GM21390 (cell line): ENCODE measurements at regions not wholly inside any gene's neighbourhood (a gene's known extent, or its start where the extent isn't known, plus 50 kb on each side); places are given as distances from the start of the nearest gene placed in this dataset.
A peak's percentile ranks its signal among the peaks of the same experiment; 100 is the strongest.

Source experiments
- ATAC-seq: cut with Tn5 transposase; IDR thresholded peaks from one replicate; pipeline ENCODE4 v1.9.1; 2021; ENCODE audit not compliant: unreplicated experiment

DNA sequence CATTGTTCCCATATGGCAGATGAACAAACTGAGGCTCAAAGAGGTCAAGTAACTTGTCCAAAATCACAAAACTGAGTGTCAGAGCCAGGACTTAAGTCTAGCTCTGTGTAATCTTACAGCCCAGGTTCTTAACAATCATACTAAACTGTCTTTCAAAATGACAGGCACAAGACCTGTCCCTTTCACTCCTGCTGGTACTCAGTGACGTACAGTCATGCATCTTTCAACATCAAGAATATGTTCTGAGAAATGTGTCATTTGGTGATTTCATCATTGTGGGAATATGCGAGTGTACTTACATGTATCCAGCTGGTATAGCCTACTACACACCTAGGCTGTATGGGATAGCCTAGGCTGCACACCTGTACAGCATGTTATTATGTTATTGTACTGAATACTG, 646.8 kb upstream of the WWC1 start:
- ATAC-seq, result no peak

DNA sequence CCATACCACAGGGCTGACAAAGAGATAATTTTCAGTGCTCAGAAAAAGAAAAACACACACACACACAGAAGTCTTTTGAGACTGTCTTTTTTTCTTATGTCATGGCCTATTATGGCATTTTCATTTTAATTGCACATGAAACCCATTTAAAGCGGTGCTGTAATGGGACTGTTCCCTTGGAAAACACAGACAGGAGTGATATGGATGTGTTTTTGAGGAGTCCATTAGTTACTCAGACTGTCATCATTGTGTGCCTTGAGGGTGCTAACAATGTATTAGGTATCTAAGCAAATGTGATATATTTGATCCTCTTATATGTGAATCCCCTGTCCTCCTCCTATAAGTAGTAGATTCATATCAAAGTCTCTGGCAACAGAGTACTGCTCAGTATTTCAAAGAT, 642.0 kb upstream of the WWC1 start:
- no peak for ATAC-seq

DNA sequence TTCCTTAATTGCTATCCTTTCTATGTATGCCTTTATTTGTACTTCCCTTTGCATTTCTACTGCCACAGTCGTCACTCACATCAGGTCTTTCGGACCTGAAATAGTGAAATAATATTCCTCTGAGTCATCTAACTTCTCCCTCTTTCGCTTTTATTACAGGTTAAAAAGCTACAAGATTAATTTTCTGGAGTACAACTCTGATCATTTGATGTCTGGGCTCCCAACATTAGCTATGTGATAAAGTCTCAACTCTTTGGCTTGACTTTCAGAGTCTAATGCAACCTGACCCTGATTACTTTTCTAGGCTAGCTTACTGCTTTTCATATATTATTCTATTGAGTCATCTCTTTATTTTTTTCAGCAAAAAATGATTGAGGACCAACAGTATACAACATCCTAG, 638.8 kb upstream of the WWC1 start:
- ATAC-seq, result no peak

DNA sequence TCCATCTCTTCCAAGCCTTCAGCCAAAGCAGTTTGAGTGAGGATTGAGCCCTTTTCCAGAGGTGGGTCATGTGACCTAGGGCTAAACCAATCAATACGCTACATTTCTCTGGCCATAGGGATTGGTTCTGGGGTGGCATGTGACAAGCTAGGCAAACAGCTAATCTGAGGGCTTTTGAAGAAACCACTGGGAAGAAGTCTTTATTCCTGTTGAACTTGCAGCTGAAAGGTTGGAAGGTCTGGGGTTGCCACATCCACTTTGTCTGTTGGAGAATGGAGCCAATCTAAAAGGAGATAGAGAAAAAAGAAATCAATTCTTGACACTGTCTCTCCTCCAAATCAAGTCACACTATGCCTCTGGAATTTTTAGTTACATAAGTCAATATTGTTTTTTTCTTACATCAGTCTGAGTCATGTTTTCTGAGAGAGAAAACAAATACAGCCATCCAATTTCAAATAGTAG, 637.8 kb upstream of the WWC1 start:
- no peak for ATAC-seq

DNA sequence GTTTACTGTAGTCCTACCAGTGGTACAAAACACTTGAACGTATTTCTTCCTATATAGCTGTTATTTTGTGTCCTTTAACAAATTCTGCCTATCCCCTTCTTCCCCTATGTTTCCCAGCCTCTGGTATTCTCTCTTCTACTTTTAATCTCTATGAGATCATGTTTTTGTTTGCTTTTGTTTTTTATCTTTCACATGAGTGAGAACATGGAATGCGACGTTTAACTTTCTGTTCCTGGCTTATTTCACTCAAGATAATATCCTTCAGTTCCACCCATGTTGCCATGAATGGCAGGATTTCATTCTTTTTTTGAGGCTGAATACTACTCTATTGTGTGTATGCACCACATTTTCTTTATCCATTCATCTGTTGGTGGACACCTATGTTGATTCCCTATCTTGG, 634.4 kb upstream of the WWC1 start:
- no peak for ATAC-seq

DNA sequence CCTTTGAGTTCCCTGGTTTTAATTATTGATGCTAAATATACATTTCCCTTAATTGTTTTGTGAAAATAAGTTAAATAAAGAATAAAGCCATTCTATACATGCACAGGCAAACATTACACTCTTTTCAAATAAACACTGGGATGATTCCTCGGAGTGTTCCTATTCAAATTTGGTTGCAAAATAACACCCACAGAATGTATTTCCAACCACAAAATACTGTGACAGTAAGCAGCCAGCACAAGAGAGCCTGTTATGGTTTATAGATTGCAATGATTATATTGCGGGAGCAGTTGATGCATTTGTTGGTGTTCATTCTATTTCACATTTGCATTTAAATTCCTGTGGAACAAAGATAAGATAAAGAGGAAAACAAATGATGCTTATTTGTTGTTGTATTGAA, 632.6 kb upstream of the WWC1 start:
- no peak for ATAC-seq

DNA sequence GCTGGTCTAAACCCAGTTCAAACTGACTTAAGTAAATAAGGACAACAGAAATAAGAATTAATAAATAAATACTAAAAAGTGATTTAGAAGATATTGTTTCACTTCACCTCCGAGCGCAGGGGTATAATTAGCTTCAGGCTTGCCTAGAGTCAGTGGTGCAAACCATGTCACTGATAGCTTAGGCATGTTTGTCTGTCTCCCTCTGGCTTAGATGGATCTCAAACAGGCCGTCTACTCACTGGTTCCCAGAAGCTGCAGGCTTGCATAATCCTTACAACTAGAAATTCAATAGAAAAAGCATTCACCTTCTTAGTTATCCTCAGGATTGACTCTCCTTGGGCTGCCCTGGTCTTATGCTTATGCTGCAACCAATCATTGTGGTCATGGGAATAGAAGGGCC, 629.8 kb upstream of the WWC1 start:
- no peak for ATAC-seq

DNA sequence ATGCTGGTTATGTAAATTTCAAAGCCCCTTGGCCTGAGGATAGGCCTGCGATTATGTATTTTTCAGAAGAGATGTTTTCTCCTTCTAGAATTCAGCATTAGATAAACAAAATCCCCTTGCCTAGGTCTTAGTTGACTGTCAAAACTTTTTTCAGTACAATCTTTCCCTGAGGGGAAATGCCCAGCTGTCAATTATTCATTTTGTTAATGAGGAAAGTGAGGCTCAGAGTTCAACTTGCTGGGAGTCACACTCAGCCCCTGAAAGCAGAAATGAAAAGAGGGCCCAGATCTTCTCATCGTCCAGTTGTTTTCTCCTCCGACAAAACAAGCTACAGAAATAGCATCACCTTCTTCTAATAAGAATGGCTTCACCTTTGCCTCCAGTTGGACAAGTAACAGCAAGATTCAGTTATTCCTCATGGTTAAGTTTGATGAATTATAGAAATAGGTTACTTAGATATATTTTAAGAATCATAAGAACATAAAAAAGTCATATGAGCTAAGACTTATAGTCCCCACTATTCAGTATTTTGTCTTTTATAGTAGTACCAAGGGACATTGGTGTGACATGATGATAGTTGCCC, 627.1 kb upstream of the WWC1 start:
- ATAC-seq, result no peak

DNA sequence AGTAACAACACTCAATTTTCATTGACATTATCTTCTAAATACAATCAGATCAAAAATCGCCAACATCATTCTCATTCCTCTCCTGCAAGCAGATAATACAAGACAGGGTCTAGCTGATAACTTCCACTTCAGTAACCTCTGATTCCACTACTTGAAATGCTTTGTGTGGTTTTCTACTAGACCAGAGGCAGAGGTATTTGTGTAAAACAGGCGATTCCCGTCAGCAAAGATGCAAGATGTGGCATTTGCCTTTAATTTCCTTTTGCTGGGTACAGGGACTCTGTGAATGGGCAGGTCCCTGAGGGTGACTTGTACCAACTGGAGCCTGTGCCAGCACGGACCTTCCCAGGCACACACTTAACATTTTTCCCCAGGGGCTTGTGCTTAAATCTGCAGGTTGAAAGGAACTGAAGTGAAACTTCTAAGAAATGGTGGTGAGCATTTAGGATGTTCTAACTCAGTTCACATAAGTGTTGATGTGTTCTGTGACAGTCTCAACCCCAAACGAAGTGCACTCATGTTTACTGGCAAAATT, 625.5 kb upstream of the WWC1 start:
- ATAC-seq, result no peak

DNA sequence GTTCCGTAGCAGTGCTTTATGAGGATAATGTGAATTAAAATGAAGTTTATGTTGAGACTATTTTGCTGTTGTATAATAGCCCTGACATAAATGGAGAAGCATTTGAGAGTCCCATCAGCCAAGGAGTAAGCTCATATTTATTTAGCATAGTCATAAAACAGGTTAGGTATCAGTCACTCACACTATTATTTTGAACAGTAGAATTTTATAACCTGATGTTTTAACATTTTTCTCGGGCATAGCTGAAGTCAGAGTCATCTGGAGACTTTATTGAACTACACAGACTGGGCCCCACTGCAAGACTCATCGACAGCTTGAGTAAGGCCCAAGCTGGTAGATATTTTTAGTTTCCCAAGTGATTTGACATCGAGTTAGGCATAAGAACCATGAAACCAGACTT, 620.3 kb upstream of the WWC1 start:
- ATAC-seq, result no peak

DNA sequence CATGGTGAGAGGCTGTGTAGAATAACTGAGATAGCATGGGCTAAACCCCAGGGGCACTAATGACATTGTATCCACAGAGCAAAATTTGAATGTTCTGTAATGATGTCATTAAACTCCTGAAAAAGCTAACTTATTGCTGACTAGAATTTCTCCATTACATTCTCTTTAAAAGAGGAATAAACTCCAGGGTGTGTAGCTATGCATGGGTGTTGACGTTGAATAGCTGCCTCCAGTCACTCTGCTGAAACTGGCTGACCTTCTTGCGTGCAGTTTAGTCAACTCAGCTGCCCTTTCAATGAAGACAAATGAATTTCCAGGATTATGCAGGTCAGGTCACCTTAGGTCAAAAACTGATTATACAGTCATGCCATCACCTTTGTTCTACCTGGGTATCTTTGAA, 617.5 kb upstream of the WWC1 start:
- ATAC-seq, result no peak

DNA sequence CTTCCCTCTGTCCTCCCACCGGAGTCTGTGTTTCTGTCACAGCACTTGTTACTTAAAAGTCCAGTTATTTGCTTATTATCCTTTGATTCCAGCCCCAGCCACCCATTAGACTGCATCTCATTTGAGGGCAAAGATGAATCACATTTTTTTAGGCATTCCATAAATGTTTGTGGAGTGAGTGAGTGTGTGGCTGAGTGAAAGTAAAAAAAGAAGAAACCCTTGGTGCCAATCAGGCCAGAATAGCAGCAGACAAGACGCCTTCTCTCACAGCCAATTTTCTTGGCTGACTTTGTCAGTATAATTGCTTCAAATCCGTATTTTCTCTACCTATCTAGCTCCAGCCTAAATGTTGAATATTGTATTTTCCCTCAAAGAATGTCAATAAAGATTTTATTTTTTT, 613.0 kb upstream of the WWC1 start:
- ATAC-seq, result no peak

DNA sequence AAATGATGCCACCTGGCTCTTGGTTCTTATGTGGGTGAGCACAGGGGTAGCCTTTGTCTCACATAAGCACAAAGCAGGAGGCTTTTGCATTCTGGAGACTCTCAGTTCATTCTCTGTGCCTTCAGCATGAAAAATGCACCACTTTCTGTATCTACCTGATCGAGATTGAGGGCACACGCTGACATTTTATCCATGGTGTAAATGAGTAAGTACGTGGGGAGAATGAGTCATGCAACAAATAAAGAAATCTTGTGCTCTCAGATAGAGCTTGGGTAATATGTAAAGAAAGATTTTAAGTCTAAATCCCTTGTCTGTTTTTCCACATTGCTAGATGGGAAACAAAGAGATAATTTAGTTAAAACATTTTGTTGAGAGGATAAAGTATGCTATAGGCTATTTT, 607.2 kb upstream of the WWC1 start:
- no peak for ATAC-seq

DNA sequence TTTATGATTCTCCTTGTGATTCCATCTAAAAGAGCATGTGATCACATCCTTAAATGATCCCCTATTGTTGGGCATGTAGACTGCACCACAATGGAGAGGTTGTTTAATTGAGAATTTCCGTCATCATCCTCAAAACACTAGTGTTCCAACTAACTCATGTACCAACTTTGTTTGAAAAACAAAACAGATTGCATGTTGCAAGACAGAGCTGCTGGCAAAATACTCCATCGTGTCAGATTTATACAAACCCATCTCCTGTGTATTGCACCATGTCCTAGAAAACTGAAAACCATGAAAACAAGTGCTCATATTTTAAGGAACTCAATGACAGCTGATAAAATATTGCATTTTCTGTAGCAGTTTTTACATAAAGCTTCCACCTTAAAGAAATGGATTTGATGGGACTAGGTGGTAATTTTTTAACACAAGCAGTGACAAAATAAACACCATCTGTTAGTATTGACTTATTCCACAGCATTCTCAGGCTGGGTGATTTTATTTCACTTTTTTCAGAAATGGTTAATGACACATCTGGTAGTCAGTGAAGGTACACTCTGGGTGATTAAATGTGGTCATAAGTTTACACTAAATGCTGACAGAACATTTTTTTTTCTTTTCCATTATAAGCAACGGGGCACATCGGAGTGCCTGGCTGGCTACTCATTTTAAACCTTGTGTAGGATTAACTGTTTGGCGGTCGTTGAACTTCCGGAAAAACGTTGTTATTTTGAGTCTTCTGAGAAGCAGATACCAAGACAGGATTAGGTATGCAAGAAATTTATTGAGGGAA, 602.9 kb upstream of the WWC1 start:
- no peak for ATAC-seq

DNA sequence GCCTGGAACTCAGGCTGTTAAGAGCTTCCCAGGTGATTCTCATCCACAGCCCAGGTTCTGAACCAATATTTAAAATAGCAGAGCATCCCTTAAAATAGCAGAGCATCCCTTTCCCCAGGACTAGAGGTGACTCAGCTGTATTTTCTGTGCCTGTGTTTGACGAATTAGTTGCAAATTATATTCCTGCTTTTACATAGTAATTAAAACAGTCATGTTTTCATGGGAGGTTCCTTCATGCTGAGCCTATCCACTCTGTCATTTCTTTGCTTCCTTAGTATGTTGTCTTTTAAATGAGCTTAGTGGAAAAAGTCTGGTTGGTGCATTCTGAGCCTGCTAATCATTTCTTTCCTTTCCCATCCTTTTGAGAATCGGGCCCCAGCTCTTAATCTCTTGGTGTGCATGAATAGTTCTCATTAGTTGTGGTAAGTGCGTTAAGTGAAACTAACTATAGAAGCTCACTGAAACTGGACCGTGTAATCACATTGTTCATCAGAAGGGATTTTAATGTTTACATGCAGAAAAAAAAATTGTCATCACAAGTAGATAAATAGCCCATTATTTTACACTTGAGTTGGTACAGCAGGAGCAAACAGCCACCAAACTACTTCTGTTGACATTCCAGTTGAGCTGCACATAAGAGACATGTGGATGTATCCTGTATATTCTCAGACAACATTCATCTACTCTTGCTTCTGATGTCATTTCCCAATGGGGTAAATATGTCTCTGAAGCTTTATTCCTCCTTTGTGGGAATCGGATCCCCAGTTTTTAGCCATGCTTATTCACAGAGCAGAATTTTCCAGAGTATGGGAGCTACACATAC, 596.9 kb upstream of the WWC1 start:
- ATAC-seq, result no peak

DNA sequence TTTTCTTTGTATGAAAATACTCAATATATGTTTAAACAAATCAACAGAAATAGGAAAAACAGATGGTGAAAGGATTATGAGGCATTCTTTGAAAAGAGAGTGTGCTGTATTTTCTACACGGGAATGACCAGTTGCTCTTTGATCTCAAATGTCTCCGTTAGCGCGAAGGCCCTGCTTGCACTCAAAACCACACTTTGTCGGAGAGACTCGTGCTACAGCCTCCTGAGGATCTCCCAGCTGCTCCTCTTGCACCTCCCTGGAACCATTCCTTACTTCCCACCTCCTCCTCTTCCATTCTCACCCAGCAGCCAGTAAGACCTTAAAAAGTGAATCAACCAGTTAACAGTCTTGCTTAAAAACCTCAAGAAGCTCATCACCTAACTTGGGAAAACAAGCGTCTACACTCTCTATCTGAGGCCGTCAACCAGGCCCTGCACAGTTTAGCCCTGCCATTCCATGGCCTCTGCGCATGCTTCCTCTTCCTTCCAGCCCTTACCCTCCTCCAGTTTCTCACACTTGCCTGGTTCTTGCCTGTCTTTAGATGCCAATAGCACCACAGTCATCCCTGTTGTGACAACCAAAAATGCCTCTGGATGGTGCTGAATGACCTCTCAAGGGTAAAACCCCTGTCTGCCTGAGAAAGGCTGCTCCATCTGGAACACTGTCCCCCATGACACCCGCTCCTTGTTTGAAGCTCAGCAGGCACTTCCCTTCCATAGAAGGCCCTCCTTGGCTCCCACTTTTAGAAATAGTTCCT, 594.7 kb upstream of the WWC1 start:
- ATAC-seq, result no peak

DNA sequence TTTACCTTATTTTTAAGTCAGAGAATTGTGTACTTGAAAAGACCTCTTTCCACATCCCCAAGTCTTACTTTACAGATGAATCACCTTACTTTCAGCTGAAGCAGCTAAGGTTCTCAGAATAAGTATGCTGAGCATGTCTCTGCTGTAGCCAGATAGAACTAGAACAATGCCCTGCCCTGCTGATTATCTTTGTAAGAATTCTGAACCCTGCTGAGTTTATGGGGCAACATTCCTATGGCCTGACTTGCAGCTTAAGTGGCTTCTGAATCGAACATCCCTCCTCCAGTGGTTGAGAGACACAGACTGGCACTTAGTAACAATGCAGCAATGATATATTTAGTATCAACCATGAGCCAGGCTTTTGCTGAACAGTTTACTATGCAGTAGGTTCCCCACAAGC, 592.0 kb upstream of the WWC1 start:
- ATAC-seq, result no peak

DNA sequence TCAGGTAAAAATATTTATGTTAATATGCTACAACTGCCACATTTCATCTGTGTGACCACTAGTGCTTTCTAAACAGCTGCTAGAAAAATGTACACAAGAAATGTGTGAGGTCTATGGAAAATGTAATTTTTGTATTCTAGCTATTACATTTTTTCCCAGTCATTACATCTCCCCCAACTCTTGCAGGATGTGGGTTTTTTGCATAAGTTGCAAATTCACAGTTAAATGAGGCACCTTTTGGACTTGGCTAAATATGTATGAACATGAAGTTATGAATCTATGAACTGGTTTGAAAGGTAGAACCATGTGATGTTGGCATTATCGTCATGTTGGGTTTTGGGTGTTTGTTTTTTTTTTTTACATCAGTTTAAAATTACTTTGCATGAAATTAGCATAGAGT, 590.4 kb upstream of the WWC1 start:
- ATAC-seq, result no peak

DNA sequence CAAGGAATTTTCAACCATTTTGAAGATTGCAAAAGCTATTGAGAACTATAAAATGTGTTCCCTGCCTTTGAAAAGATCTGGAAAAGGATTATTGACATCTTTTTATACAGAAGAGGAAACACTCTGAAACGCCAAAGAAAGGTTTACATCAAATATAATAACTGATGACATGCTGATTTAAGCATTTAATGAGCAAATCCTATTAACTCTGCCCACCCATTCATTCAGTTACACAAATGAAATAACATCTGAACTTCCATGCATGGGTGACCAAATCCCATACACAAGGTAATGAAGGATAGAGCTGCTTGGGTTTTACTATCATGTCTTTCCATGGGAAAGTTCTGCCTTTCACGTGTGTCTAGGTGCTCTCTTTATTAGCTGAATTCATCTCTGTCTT, 589.4 kb upstream of the WWC1 start:
- no peak for ATAC-seq

DNA sequence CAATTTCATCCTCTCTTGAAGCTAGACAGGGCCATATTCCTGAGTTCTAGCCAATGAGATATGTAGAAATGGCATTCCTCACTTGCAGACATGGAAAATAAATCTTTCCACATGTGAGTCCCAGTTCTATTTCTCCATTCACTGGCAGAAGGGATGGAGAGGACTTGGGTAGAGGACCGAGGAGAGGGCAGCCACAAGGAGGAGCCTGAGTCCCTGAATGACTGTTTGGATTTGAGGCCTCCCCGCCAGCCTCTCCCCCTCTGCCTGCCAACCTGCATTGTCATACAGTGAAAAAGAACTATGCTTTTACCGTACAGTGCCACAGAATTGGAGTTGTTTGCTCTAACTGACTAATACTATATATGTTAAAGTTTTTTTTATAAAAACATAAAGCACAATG, 583.0 kb upstream of the WWC1 start:
- ATAC-seq, result no peak

DNA sequence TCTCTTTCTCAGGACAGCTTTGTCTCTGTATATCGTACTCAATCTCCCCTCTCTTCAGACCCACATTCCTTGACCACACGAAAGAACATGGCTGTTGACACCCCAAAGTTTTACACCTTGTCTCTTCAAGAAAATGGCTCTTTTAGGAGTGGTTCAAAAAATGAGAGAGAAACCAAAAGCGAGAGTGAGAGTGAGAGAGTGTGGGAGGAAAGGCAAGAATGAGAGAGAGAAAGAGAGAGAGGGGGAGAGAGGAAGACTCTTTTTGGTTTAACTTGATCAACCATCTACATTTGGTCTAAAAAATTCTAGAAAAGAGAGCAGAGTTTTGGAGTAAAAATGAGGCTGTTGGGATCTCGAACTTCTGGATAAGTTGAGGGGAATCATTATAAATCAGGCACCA, 581.8 kb upstream of the WWC1 start:
- peak; percentile 78 for ATAC-seq
